COR-L47 (cell line): ENCODE measurements at regions not wholly inside any gene's neighbourhood (a gene's known extent, or its start where the extent isn't known, plus 50 kb on each side); places are given as distances from the start of the nearest gene placed in this dataset.

ENCODE experiments used
- DNase-seq: peaks from one replicate; lab custom pipeline; 2025; lab: John Stamatoyannopoulos, UW

GRCh38 chr22:27540656-27541396 is 260.7 kb downstream of the MN1 start:
- DNase-seq, result no peak

GRCh38 chr22:27541836-27542235 is 259.7 kb downstream of the MN1 start:
- peak; percentile 94 for DNase-seq

GRCh38 chr22:27542602-27543001 is 259.0 kb downstream of the MN1 start:
- DNase-seq, result peak; percentile 73

GRCh38 chr22:27543460-27543859 is 258.1 kb downstream of the MN1 start:
- no peak for DNase-seq

GRCh38 chr22:27545085-27545484 is 256.5 kb downstream of the MN1 start:
- no peak for DNase-seq

GRCh38 chr22:27546157-27546935 is 255.2 kb downstream of the MN1 start:
- DNase-seq, result no peak

- DNase-seq, result no peak
Observed at GRCh38 chr22:27551402-27551801, 250.2 kb downstream of the MN1 start.

GRCh38 chr22:27552176-27552575 is 249.4 kb downstream of the MN1 start:
- DNase-seq, result no peak

- no peak for DNase-seq
Observed at GRCh38 chr22:27552863-27553262, 248.7 kb downstream of the MN1 start.

- no peak for DNase-seq
Observed at GRCh38 chr22:27554106-27554811, 247.3 kb downstream of the MN1 start.

- no peak for DNase-seq
Observed at GRCh38 chr22:27554841-27555456, 246.6 kb downstream of the MN1 start.

- no peak for DNase-seq
Observed at GRCh38 chr22:27556371-27556770, 245.2 kb downstream of the MN1 start.

- DNase-seq, result no peak
Observed at GRCh38 chr22:27557286-27558008, 244.1 kb downstream of the MN1 start.

- no peak for DNase-seq
Observed at GRCh38 chr22:27558658-27559371, 242.7 kb downstream of the MN1 start.

- DNase-seq, result no peak
Observed at GRCh38 chr22:27560781-27561180, 240.8 kb downstream of the MN1 start.

GRCh38 chr22:27561286-27561904 is 240.2 kb downstream of the MN1 start:
- no peak for DNase-seq

GRCh38 chr22:27564806-27565205 is 236.8 kb downstream of the MN1 start:
- peak; percentile 11 for DNase-seq

GRCh38 chr22:27566602-27567001 is 235.0 kb downstream of the MN1 start:
- no peak for DNase-seq

GRCh38 chr22:27568265-27568664 is 233.3 kb downstream of the MN1 start:
- no peak for DNase-seq

GRCh38 chr22:27571463-27572277 is 229.9 kb downstream of the MN1 start:
- peak; percentile 1 for DNase-seq
